GM18870 (cell line): ENCODE measurements at regions not wholly inside any gene's neighbourhood (a gene's known extent, or its start where the extent isn't known, plus 50 kb on each side); places are given as distances from the start of the nearest gene placed in this dataset.

Experiments
- ATAC-seq: cut with Tn5 transposase; IDR thresholded peaks from one replicate; pipeline ENCODE4 v1.9.1; 2021; ENCODE audit warnings: moderate library complexity; ENCODE audit not compliant: unreplicated experiment

DNA sequence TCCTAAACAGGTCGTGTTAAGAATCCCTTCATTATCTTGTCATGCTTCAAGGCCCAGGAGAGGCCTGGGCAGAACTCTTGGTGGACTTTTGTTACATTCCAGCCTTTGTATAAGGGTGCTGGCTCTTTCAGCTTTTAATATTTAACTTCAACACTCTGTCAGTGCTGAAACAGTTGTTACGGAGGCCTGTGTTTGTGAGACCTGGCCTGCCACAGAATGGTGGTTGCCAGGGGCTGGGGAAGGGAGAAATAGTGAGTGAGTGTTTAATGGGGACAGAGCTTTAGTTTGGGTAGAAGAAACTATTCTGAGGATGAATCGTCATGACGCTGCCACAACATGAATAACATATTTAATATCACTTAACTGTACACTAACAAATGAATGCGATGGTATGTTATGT, 1027.6 kb upstream of the PRKX start:
- no peak for ATAC-seq

DNA sequence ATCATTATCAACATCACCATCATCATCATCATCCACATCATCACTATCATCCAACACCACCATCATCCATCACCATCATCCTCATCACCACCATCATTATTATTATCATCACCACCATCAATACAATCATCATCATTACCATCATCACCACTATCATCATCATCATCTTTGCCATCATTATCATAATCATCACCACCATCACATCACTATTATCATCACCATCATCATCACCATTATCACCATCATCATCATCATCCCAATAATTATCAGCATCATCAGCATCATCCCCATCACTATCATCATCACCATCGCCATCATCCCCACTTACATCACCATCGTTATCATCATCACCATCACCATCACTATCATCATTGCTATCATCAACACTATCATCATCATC, 1021.9 kb upstream of the PRKX start:
- no peak for ATAC-seq

DNA sequence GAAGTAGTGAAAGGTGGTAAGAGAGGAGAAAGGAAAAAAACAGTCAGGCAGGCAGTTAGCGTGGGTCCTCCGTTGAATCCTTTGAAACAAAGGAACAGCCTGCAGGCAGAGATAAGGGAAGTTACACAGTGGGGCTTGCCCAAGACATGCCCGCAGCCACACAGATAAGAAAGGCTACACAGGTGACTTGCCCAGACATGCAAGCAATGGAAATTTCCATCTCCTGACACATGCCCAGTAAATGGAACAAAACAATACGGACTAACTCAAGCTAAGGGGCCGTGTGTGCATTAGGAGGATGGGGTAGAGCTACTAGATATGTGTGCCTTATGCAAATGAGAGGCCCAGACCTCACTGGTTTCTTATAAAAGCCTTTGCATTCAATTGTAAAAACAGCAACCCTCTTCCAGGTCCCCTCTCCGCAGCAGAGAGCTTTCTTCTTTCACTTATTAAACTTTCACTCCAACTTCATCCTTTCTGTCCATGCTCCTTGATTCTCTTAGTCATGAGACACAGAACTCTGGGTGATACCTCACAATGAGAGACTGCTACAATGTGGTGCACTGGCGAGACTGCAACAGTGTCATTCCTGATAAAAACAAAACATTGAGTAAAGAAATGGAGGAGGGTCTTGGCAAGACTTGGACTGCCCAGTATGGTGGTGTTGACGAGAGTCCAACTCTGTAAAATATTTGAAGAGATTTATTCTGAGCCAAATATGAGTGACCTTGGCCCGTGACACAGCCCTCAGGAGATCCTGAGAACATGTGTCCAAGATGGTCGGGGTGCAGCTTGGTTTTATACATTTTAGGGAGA, 997.4 kb upstream of the PRKX start:
- ATAC-seq = peak; percentile 47

DNA sequence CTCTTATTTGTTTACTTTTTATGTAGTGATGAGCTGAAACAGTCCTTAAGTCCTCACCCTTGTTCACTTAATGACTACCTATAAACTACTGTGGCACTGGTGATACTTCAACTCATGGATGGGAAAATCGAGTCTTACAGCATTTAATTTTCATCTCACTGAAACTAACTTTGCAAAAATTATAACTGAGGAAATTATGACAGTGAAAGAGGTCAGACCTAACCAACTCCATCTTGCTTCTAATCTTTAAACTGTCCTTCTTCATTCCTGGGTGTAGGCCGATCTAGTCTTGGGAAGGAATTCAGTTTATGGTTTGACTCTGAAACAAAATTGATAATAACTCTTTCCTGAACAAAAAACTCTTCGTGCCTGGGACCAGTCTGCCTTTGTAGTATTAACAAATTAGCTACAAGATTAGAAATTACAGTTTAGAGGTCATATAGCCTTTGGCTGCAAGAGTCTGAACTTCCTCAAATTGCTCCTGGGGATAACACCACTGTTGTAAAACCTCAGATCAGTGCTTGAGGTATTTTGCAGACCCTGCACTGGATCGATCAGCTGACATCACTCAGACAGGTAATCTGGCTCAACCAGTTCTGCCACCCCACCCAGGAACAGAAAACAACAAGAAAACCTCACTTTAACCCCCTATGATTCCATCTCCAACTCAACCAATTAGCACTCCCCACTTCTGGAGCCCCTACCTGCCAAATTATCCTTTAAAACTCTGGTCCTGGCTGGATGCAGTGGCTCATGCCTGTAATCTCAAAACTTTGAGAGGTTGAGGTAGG, 995.7 kb upstream of the PRKX start:
- ATAC-seq = no peak

DNA sequence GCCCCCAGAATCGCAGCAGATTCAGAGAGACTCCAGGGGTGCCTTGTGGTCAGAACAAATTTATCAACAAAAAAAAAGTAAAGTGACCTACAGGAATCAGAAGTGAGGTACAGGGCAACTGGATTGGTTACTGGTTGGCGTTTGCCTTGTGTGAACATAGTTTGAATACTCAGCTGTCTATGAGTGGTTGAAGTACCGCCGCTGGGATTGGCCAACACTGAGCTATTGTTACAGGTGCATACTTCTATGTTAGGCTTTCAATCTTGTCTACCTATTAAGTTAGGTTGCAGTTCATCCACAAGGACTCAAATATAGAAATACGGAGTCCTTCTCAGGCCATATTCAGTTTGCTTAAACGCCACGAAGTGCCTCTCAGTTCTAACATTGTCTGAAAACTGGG, 993.5 kb upstream of the PRKX start:
- no peak for ATAC-seq

DNA sequence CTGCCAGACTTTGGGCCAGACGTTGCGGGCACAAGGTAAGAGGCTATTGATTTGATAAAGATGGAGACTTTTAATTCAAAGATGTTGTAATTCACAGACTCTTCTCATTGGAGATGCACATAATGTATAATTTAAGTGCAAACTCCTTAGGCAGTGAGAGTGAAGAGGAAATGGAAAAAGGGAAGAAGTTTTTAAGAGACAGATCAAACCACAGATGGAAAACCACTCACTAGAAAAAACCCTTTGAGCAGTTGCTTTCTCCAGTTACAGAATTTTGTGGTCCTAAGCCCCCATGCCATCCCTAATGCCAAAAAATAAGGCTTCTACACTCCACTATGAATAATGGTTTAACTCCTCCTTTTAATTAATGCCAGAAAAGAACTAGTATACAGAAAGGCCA, 977.1 kb upstream of the PRKX start:
- ATAC-seq = no peak

DNA sequence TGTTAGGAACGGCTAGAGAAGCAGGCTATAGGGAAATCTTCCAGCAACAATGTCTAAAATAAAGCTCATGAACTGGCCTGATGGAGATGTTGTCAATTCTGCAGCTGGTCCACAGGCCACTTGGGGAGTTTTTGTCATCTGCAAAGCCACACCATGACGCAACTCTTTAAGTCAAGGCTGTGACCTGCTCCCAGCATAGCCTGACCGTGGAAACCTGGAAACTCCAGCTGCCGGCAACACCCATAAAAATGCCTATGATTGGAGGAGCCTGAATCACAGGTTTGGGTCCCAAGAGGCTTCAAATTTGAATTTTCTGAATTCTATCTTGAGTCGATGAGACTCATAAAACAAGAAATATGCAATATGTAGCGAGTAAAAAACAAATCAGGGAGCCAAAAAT, 969.2 kb upstream of the PRKX start:
- ATAC-seq = no peak

DNA sequence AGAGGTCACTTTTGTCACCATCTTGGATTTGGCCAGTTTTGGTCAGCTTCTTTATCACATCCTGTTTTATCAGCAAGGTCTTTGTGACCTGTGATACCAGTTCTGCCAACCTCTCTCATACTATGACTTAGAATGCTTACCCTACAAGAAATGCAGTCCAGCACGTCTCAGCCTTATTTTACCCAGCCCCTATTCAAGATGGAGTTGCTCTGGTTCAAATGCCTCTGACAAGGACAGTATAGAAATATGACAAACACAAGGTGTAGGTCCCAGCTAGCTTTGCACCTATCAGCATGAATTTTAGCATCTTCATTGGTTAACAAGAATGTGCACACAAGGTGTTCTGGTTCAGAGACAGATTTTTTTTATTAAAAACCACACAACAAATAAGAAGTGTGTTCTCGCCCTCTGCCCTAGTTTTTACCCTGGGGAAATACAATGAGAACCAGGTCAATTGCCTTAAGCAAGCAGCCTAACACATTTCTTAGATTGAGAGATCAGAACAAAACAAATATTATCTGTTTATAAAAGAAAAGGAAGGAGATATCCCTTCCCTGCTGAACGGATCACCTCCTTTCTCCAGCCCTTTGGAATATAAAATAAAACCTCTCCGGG, 962.3 kb upstream of the PRKX start:
- no peak for ATAC-seq

DNA sequence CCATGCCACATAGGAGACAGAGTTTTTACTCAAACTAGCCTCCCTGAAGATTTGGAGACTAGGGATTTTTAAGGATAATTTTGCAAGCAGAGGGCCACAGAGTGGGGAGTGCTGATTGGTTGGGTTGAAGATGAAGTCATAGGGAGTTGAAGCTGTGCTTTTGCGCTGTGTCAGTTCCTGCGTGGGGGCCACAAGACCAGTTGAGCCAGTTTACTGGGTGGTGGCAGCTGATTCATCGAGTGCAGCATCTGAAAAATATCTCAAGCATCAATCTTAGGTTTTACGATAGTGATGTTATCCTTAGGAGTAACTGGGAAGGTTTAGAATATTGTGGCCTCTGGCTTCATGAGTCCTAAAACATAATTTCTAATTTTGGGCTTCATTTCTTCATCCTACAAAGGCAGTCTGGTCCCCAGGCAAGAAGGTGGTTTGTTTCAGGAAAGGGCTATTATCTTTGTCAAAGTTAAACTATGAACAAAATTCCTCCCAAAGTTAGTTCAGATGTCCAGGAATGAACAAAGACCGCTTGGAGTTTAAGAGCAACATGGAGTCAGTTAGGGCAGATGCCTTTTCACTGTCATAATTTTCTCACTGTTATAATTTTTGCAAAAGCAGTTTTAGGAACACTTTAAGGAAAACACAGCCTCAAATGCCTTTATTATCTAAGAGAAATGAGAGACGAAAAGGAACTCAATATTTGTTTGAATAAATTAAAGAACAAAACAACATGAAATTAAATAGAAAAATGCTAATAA, 960.8 kb upstream of the PRKX start:
- no peak for ATAC-seq

DNA sequence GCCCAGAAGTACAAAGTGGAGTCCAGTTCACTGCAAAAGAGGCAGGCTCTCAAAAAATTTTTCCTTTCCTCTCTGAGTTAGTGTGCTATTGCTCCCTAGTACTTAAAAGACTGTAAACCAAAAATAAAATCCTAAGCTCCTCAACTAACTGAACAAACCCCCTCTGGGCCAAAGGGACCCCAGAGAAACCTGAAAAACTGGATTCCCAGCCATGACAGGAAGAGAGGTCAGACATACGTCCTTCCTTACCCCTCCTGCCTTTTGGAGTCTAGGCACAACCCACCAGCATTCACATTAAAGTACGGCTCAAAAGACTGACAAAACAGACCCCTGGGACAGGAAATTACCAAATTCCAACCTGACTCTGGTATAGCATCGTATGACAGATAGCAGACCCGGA, 957.9 kb upstream of the PRKX start:
- ATAC-seq = no peak

DNA sequence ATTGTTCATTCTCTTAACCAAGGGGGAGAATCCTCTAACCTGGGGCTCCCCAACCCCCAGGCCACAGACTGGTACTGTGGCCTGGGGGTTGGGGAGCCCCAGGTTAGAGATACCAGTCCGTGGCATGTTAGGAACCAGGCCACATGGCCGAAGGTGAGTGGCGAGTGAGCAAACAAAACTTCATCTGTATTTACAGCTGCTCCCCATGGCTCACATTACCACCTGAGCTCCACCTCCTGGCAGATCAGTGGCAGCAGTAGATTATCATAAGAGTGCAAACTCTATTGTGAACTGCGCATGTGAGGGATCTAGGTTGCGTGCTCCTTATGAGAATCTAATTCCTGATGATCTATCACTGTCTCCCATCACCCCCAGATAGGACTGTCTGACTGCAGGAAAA, 957.2 kb upstream of the PRKX start:
- no peak for ATAC-seq

DNA sequence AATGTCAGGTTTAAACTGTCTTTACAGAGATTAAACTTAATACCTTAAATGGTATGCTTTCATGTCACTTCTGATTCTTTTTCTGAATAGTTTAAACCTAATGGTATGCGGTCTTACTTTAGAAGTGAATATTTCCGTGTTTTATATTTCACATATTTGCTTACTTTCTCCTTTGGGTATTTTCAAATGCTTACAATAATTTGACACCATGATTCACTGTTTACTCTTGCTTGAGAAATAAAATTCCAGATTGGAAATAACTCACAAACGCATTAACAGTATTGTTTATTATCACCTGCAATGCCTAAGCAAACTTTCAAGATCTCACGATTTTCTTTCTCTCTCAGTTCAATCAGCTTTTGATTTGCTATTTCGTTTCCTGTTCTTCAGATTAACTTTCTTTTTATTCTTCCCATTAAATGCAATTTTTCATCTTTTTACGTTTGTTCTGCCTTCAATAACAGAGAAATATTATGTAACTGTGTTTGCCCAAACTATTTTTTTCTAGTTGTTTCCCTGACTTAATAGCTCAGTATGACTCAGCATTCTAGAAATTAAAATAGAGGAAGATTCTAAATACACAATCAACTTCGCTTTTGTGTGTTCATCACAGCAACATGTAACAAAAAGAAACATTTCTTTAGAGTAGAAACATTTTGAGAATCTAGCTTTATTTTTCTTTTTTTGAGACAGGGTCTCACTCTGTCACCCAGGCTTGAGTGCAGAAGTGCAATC, 955.5 kb upstream of the PRKX start:
- no peak for ATAC-seq

DNA sequence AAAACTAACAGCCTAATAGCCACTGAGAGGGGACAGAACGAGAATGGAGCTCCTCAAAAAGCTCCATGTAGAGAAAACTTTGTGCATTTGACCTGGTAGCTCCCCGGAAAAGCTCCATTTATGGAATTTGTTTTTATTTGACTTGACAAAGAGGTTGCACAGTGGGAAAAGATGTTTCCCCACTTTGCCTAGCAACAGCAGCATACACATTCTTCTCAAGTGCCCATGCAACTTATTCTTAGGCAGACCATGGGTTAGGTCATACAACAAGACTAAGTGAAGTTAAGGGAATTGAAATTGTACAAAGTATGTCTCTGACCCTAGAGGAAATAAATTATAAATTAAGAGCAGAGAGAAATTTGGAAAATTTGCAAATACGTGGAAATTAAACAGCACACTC, 949.6 kb upstream of the PRKX start:
- ATAC-seq = no peak

DNA sequence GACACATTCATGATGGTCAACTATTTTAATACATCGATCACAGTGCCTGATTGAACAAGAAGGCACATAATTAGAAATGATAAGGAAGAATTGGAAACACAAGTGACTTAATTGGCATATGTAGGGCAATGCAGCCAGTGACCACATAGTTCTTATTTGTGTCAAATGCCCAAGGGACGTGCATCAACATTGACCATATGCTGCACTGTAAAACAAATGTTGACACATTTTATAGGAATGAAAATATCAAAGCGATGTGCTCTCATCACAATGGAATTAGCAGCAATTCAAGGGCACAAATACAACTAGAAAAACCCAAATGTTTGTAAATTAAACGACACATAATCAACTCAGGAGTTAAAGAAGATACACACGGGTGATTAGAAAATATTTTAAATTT, 948.3 kb upstream of the PRKX start:
- no peak for ATAC-seq

DNA sequence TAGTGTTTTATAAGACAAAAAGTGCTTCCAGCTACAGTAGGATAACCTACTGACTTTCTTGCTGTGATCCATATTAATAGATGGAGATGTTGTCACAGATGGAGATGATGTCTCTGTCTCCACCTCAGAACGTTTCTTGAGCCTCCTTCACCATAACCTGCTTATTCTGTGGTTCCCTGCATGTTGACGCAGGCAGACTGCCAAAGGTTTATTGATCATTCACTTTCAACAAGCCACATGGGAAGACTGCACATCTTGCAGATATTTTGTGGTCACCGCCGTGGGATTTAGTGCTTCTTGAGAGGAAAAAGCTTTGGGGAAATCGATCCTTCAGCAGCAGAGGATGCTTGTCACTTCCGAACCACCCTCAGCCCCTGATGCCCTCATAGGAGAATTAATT, 943.0 kb upstream of the PRKX start:
- ATAC-seq = no peak

DNA sequence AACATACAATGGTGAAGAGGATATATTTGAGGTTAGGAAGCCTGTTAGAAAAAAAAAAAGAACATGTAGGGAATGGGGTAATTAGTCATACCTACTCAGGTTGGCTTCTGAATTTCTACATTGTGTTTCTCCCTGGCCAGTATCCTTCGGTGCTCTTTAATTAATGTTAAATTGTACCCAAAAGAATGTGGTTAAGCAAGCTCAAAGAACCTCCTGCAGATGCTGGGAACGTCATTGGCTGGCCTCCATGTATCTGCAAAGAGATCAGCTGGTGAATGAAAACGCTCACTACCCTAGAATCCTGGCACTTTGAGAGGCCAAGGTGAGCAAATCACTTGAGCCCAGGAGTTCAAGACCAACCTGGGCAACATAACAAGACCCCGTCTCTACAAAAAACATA, 942.3 kb upstream of the PRKX start:
- ATAC-seq = no peak

DNA sequence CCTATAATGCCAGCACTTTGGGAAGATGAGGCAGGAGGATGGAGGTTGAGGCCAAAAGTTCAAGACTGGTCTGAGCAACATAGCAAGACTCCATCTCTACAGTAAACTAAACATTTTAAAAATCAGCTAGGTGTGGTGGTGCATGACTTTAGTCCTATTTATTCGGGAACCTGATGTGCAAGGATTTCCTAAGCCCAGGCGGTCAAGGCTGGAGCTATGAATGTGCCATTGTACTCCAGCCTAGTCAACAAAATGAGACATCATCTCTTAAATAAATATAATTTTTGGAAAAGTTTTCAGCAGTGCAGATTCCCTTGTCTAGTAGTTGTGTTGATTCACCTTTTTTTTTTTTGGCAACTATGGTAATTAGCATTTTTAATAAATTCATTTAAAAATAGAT, 928.7 kb upstream of the PRKX start:
- ATAC-seq = no peak

DNA sequence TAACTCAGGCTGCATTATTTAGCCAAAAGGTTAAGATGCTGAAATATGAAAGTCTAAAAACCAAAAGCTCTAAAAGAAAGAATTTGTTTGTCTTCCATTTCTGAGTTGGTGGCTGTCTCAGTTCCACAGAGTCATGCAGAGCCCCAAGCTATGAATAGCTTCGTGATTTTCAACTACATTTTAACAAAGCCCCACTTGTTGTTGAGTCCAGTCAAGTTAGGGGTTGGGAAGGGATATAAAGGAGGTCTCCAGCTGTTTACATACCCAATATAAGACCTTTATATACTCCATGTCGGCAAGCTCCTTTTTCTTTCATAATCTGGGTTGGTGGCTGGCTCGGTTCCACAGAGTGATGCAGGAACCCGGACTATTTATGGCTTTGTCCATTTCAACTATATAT, 924.6 kb upstream of the PRKX start:
- ATAC-seq = no peak

DNA sequence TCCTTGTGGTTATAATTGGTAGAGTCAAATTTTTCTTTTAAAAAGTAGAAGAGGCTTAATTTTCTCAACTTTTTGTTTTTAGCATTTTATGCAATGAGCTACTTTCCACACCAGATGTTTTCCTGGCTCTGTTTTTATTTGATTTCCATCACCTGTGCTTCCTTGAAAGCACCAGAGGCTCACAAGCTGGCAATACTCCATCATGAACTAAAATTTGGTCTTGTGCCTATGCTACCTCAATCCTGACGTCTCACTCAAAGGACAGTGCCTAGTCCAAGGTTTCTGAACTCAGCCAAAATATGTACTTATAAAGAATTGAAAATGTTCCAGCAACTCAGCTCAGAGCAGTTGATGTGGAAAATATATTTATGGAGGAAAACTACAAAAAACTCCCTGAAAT, 914.0 kb upstream of the PRKX start:
- no peak for ATAC-seq

DNA sequence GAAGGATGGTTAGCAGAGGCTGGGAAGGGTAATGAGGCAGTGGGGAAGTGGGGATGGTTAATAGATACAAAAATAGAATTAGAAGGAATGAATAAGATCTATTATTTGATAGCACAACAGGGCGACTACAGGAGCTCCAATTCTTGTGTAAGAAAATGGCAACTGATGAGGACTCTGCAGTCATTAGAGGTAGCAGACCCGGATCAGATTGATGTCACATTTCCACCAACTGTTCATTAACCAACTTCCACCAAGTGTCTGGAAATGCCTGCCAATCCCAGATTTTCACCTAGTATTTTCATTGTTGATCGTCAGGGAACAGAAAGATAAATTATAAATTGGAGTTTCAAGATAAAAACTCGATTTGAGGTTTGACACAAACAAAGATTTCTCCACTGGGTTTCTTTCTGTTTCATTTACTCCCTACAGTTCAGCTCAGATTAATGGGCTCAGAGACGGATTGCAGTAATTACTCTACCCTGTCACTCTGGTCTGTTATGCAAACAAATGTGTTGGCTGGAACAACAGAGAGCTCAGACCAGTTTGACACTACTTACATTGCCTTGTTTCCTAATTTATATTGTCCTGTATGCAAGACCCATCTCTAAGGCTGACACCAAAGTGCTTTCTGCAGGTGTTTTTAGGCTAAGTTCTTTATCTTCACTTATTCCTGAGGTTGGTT, 909.2 kb upstream of the PRKX start:
- ATAC-seq = no peak
